GM21576 (cell line): ENCODE measurements at regions not wholly inside any gene's neighbourhood (a gene's known extent, or its start where the extent isn't known, plus 50 kb on each side); places are given as distances from the start of the nearest gene placed in this dataset.
"Not testable (repeated sequence)": the region's sequence is repeated elsewhere in the genome, so short reads cannot be mapped to it uniquely, and the experiment has no call there.

Experiments
- ATAC-seq: cut with Tn5 transposase; IDR thresholded peaks from one replicate; pipeline ENCODE4 v1.9.1; 2021; ENCODE audit warnings: mild to moderate bottlenecking, moderate library complexity; ENCODE audit not compliant: unreplicated experiment

DNA sequence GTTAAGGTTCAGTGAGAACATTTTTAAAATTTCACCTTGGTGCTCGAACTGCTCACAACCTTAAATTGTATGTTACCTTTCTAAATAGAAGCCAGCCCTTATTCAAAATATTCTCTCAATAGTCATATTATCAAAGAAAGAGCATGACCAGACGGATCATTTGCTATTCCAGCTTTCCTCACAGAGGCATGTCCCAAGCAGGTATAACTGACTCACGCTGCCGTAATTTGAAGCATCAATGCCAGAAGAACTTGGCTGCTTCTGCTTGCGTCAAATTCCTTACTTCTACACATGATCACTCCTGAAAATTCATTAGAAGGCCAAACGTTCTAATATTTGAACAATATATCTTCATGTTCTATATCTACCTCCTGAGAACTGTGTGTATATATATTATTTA lies 69.5 kb upstream of the VGLL4 start:
- no peak for ATAC-seq

DNA sequence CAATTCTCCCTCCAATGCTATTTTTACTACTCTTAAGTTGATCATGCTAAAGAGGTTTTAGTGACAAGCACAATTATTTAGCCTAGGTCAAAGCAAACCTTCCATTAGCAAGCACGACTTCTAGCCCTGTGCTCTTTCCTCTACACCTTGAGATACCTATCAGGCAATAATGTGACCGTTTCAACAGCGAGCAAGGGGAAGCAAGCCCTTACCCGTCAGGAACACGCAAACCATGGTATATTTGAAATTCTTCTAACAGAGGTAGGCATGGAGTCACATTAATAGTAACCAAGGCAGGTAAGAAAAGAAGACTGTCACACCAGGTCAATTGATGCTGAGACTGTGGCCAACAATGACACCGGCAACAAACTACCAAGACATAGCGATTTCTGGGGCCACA lies 68.9 kb upstream of the VGLL4 start:
- no peak for ATAC-seq

DNA sequence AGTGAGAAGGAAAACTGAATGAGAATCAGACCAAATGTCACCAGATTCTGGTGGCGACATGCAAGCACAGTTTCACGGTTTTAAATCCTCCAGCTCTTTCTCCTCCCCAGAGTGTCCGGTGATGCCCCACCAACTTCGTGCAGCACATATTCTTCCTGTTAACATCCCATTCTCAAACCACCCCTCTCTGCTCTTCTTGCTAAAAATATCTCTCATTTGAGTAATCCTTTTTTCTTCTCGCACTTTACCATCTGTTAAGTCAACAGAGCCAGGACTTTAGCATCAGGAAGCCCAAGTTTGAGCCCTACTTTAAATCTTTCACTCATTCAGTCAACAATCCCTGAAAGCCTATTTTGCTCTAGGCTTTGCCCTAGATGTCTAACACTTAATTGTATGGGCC lies 68.2 kb upstream of the VGLL4 start:
- ATAC-seq, result no peak

DNA sequence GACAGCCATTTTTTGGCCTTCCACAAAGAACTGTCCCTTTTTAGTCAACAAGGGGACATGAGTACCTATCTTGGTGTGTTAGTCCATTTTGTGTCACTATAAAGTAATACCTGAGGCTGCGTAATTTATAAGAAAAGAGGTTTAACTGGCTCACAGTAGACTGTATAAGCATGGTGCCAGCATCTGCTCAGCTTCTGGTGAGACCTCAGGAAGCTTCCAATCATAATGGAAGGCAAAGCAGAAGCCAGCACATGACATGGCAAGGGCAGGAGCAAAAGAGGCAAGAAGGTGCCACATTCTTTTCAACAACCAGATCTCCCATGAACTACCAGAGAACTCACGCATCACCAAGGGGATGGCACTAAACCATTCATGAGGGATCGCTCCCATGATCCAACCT lies 66.1 kb upstream of the VGLL4 start:
- no peak for ATAC-seq

DNA sequence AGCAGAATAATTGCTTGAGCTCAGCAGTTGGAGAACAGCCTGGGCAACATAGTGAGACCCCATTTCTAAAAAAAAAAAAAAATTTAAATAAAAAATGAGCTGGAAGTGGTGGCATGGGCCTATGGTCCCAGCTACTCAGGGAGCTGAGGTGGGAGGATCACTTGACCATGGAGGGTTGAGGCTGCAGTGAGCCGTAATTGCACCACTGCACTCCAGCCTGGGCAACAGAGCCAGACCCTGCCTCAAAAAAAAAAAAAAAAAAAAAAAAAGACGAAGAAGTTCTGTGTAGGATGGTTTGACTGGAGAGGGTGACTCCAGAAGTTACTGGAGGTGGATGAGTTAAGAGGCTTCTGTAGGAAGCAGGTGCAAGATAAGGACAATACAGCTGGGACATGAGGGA lies 63.4 kb upstream of the VGLL4 start:
- not testable (repeated sequence) for ATAC-seq

DNA sequence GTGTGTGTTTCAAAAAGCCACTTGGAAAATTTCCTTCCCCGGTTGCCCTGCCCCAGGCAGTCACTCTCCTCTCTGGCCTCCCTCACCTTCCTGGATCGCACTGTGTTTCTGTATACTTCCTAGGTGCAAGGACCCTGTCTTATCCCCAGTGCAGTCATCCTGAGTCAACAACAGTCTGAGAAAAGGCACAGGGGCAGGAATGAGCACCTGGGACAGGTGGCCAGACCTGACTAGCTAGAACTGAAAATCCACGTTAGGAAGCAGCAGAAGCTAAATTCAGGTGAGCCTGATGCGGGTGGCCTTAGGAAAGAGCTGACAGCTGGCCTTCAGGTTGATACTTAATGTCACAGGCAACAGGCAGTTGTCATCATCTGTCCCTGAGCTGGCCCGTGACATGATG lies 62.9 kb upstream of the VGLL4 start:
- no peak for ATAC-seq

DNA sequence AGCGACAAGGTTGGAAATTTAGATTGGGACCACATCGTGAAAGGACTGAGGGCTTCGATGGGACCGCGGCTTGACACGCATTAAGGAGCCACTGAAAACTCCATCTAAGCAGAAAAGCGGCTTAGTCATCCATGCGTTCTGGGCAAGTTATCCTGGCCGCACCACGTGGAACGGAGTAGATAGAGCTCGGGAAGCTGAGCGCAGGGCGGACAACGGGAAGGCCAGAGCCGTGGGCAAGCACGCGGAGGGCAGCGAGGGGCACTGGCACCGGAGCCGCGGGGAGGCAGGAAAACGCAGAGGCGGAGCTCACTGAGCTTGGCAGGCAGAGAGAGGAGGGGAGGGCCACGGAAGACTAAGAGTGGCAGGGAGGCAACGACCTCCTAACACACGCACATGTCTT lies 61.3 kb upstream of the VGLL4 start:
- ATAC-seq, result no peak

DNA sequence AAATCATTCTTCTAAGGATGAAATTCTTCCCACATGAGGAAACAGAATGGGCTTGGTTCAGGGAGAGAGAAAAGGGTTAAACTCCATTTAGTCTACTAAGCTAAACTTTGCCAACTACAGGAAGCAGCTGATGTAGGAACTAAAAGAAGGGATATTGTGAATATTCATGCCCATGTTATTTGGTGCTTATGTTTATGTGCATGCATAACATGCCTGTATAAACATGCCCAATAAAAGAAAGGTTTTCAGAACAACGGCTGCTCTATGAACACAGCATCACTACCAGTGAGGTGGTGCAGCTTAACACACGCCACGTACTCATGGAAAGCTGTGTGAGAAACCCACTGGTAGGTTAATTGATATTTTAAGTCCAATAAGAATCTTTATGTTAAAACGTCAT lies 59.4 kb upstream of the VGLL4 start:
- ATAC-seq, result no peak

DNA sequence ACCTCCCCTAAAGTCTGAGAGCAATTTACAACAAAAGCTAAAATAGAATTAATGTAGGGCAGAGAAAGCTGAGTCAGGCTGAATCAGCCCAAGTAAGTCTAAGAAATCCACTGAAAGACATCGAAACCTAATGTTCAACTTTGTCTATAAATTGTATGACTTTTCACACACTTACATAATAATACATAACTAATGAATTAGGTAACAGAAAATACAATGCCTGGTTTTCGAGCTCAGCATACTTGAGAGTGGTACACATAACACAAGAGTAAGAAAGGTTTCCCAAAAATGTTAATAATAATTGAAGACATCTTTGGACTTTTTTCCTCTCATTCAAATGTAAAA lies 55.3 kb upstream of the VGLL4 start:
- no peak for ATAC-seq

DNA sequence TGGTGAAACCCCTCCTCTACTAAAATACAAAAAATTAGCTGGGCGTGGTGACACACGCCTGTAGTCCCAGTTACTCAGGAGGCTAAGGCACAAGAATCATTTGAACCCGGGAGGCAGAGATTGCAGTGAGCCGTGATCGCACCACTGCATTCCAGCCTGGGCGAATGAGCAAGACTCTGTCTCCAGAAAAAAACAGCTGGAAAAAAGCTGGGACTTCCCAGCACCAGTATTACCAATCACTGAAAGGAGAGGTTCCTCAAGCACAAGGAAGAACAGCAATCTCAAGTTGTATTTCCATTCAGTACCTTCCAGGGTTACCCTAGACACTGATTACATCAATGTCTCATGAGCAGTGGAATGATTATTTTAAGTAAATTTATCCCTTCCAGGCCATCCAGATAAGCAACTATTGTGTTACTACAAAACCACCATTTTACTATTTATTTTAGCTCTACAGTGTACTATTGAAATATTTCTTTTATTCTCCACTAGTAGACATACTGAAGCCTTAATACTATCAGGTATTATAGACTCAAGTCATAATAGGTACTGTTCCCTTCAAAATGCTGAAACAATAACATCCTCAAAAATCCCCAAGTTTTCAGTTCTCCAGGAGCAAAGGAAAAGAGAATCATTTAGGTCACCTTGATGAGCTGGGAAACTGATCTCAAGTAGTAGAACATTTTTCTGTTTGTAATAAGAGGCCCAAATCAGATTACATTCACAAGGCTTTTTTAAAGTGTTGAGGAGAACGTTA lies 54.8 kb upstream of the VGLL4 start:
- ATAC-seq, result no peak

DNA sequence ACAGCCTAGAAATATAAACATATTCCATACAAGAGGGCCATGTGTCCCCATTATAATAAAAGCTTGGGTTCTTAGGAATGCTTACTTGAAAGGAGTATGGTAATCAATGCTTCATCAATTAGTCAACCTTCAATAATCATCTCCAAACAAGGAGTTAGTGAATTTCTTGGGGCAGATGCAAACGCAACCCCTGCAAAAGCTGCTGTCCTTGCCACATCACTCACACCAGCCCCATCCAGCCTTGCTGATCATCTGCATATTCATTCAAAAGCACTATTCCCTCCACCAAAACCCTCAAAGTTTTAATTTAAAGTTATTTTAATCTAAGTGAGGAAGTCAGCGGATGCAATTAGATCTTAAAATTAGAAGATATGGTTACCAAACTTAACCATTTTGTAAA lies 54.0 kb upstream of the VGLL4 start:
- no peak for ATAC-seq

DNA sequence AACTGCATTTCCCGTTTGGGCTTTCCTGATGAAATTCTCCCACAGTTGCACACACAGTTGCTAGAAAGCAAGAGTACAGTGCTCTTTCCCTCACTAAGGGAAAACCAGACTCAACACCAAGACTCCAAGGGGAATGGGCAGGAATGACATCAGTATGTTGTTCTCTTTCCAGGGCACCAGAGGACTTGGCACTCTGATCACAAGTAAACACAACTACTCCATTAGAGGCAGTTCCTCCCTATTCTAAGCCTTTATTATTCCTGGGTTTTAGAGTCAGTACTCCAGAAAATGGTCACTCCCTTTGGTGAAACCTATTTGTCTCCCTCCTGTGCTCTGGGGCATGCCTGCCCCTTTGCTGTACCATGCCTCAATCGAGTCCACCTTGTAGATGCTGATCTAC lies 52.3 kb upstream of the VGLL4 start:
- no peak for ATAC-seq
